ENCODE measurements at regions not wholly inside any gene's neighbourhood (a gene's known extent, or its start where the extent isn't known, plus 50 kb on each side); places are given as distances from the start of the nearest gene placed in this dataset.
"Not testable (repeated sequence)": the region's sequence is repeated elsewhere in the genome, so short reads cannot be mapped to it uniquely, and the experiment has no call there.

DNA sequence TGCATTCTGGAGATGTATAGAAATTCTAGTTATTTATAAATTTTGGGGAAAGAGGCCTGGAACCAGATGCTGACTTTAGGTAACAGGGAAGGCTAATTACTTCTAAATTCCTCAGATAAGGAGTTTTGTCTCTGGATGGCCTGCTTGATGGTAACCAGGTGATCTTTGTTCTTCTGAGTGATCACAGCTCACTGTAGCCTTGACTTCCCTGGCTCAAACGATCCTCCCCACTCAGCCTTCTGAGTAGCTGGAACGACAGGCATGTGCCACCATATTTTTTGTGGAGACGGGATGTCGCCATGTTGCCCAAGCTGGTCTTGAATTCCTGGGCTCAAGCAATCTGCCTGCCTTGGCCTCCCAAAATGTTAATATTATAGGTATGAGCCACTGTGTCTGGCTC is 54.4 kb upstream of the MSH6 start:
- DNase-seq = no peak

DNA sequence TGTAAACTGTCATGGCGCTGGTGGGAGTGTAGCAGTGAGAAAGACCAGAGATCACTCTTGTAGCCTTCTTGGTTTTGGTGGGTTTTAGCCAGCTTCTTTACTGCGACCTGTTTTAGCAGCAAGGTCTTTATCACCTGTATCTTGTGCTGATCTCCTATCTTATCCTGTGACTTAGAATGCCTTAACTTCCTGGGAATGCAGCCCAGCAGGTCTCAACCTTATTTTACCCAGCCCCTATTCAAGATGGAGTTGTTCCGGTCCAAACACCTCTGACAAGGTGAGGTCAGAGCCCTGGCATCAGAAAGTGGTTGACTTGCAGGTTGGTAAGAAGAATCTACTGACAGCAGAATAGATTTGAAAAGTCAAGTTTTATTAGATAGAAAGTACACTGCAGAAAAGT is 55.0 kb upstream of the MSH6 start:
- no peak for DNase-seq

DNA sequence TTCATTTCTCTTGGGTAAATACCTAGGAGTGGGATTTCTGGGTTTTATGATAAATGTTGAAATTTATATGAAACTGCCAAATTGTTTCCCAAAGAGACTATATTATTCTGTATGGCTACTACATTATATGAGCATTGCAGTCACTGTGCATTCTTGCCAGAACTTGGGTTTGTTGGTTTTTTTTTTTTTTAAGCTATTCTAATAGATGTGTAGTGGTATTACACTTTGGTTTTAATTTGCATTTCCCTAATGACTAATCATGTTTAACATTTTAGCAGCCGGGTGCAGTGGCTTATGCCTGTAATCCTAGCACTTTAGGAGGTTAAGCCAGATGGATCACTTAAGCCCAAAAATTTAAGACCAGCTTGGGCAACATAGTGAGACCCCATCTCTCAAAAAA is 56.0 kb upstream of the MSH6 start:
- not testable (repeated sequence) for DNase-seq

DNA sequence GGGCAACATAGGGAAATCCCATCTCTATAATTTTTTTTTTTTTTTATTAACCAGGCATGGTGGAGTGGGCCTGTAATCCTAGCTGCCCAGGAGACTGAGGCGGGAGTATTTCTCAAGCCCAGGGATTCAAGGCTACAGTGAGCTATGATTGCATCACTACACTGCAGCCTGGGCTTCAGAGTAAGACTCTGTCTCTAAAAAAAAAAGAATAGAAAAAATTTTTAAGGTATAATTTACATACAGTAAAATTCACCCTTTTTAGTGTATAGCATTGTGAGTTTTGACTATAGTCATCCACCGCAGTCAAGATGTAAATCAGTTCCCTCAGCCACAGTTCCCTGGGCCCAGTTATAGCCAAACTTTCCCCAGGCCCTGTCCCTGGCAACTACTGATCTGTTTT is 57.1 kb upstream of the MSH6 start:
- DNase-seq = no peak

DNA sequence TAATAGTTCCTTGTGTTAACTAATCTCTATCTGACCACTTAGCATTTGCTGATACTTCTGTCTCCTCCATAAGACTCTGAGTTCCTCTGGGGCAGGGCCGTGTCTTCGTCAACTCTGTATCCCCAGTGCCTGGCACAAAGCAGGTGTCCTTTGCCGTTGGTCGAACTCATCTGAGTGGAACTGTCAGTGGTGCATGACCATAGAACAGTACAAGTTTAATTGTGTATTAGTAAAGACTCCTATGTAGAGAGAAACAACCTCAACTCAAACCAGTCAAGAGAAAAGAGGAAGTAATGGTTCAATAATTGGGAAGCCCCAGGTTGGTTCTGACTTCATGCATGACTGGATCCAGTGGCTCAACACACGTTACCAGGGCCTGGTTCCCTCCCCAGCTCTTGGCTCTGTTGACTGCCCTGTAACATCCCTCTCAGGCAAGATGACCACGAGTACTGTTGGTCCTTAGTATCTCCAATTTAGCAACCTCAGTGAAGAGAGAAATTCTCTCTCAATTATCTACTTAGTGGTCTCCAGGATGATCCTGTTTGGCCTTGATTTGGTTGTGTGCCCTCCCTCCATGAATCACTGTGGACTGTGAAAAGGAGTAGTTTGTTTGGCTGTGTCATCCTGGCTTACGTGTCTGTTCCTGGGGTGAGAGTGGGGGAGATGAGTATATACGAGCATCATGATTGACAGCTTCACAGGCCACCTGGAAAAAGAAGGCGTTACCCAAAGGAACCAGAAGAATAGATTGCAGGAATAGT is 58.5 kb upstream of the MSH6 start:
- peak; percentile 63 for DNase-seq

DNA sequence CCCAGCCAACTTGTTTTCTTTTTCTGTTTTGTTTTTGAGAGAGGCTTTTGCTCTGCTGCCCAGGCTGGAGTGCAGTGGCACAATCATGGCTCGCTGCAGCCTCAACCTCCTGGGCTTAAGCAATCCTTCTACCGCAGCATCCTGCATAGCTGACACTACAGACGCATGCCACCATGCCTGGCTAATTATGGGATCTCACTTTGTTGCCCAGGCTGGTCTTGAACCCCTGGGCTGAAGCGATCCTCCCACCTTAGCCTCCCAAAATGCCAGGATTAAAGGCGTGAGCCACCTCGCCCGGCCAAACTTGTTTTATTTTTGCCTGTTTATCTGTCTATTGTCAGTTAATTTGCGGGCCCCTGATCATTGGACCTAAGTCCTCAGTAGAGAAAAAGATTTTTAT is 61.6 kb upstream of the MSH6 start:
- no peak for DNase-seq

DNA sequence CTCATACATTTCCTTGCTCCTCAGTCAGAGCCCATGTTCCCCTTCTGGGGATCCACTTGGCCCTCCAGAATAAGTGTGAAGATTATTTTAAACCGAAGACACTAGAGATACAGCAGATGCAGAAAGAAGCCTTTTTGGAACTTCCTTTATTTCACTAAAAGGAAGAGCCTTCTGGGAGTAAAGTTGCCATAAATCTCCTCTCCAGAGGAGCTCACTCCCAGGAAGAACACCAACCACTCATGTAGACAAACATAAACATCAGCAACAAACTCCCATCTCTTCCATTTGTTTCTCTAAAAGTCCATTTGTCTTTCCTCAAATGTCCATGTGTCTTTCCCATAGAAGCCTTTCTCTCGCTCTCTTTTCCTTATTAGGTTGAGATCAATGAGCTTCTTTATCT is 62.4 kb upstream of the MSH6 start:
- no peak for DNase-seq

DNA sequence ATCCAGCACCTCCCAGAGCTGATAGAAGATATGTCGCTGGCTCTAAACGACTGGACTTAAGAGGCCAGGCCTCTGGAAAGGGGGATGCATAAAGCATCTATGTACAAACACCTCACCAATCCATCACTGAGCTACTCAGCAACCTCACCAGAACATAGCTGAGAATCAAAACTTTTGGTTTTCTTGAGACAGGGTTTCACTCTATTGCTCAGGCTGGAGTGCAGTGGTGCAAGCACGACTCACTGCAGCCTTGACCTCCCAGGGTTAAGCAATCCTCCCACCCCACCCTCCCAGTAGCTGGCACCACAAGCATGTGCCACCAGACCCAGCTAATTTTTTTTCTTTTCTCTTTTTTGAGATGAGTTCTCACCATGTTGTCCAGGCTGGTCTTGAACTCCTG is 62.9 kb upstream of the MSH6 start:
- DNase-seq = no peak

DNA sequence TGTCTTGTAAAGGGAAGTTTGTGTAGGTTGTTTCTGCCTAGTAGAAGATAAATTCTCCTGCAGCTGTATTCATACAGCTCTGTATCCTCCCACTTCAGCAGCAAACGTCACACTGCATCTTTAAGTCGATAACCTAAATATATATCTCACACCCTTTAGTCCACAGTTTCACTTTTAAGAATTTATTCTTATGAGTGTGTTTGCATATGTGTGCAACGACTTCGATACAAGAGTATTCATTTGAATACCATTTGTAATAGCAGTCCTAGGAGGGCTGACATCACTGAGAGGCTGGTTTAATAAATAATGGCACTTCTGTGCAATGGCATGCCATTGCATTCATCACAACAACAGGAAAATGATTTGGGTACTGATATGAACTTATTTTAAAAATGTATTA is 63.8 kb upstream of the MSH6 start:
- no peak for DNase-seq

DNA sequence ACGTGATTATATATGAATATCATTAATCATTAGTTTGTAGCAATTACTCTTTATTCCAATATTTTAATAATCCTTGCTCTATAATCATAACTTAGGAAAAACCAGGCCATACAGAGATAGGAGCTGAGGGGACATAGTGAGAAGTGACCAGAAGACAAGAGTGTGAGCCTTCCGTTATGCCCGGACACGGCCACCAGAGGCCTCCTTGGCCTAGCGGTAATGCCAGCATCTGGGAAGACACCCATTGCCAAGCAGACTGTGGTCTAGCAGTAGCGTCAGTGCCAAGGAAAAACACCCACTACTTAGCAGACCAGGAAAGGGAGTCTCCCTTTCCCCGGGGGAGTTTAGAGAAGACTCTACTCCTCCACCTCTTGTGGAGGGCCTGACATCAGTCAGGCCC is 66.6 kb upstream of the MSH6 start:
- DNase-seq = not testable (repeated sequence)

DNA sequence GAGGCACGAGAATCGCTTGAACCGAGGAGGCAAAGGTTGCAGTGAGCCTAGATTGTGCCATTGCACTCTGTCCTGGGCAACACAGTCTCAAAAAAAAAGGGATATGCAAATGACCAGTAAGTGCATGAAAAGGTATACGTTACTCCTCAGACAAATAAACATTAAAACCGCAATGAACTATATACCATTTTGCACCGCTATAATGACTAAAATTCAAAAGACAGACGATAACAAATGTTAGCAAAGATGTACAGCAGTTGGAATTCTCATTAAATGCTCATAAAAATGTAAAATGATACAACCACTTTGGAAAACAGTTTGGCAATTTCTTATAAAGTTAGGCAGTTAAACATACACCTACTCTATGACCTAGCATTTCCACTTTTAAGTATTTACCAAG is 67.4 kb upstream of the MSH6 start:
- DNase-seq = no peak

DNA sequence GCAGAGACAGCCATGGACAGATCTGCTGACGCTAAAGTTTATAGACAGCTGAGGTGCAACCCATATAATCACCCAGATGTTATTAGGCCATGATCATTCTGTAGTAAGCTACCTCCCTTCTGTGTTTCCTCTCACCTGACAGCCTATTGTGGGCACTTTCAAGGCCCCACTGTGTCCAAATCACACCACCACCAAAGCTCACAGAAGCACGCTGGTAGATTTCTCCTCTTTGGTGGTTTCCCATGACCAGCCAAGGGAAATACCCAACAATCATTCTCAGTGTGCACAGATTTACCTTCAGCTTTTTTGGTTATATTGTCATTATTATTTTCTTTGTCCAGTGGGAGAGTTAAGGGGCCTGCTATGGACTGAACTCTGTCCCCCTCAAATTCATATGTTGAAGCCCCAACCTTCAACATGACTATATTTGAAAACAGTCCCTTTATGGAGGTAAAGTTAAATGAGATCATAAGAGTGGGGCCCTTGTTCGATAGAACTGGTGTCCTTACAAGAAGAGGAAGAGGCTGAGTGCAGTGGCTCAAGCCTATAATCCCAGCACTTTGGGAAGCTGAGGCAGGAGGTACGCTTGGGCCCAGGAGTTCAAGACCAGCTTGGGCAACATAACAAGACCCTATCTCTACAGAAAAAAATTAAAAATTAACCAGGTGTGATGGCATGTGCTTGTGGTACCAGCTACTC is 74.0 kb upstream of the MSH6 start:
- DNase-seq = no peak

DNA sequence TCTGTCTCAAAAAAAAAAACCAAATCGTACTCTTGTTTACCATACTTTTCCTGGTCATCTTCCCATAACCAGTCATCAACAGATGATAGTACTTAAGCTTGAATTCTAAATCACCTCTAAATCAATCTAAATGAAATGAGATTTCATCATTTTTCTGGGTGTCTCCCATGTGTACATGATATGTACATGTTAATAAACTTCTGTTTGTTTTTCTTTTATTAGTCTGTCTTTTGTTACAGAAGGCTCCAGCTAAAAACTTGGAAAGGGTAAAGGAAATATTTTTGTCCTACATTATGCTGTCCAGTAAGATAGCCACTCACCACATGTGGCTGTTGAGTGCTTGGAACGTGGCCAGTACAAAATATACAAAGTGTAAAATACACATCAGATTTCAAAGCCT is 78.7 kb upstream of the MSH6 start:
- no peak for DNase-seq

DNA sequence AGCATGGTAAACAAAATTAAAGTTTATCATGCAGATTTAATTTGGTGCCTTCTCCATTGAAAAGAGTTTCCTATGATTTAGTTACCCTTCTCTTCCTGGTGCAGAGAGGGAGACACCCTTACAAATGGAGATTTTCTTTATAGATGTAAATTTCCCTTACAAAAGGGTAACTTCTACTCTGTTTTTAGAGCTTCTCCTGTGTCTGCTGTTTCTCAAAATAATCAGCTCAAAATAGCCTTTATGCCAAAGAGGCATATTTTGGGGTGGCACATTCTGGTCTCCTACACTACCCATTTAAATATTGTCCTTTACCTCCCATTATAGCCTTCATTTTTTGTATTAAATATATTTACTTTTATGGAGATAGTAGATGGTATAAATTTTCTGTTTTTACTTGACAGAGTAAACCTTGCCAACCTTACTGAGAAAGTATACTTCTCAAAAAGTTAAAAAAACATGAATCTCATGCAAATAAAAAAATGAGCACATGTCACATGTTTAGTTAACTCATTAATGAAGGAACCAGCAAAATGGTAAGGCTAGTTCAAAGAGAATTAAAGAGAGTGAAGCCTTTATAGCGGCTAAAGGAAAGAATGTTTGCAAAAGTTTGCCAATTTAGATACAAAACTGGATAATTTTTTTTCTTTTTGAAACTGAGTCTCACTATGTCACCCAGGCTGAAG is 83.3 kb upstream of the MSH6 start:
- no peak for DNase-seq

DNA sequence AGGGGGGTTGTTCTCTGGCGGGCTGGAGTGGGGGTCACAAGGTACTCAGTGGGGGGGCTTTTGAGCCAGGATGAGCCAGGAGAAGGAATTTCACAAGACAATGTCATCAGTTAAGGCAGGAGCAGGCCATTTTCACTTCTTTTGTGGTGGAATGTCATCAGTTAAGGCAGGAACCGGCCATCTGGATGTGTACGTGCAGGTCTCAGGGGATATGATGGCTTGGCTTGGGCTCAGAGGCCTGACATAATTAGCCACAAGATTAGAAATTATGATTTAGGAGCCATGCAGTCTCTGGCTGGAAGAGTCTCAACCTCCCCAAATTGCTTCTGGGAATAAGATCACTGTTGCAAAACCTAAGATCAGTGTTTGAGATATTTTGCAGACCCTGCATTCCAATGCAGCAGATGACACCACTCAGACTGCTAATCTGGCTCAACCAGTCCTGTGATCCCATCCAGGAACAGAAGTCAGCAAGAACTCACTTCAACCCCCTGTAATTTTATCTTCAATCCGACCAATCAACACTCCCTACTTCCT is 84.4 kb upstream of the MSH6 start:
- not testable (repeated sequence) for DNase-seq

DNA sequence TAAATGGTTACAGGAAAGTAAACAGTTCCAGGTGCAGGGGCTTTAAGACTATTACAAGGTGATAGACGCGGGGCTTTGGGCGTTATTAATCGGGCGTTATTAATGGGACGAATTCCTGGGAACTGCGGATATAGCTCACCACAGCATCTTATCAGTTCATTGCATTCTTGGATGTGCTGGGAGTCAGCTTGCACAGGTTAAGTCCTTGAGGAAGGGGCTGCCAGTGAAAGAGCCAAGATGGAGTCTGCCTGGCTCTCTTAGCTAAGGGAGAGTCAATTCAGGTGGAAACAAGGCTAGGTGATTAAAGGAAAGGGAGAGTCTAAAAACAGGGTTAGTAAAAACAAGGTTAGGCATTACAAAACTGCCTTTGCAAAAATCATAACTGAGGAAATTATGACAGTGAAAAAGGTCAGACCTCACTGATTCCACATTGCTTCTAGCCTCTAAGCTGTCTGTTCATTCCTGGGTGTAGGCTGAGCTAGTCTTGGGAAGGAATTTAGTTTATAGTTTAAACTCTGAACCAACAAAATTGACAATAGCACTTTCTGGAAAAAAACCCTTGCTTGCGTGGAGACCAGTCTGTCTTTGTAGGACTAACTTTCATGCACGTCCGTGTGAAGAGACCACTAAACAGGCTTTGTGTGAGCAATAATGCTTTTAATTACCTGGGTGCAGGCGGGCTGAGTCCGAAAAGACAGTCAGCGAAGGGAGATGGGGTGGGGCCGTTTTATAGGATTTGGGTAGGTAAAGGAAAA is 85.1 kb upstream of the MSH6 start:
- not testable (repeated sequence) for DNase-seq

DNA sequence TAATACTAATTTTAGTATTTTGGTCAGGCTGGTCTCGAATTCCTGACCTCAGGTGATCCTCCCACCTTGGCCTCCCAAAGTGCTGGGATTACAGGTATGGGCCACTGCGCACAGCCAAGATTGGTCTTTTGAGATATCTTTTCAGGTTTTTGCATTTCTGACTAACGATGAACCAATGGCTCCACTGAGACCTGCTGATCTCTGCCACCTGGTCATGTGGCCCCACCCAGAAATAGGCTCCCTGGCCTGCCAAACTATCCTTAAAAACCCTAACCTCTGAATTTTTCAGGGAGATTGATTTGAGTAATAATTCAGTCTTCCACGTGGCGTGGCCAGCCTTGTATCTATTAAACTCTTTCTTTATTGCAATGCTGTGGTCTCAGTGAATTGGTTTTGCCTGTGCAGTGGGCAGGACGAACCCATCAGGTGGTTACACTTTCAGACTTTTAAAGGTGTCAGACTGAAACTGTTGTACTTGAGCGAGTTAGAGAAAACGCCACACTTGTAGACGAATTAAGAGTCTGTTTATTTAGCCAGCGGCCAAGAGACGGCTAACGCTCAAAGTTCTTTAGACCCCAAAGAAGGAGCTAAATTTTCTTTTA is 85.8 kb upstream of the MSH6 start:
- no peak for DNase-seq

DNA sequence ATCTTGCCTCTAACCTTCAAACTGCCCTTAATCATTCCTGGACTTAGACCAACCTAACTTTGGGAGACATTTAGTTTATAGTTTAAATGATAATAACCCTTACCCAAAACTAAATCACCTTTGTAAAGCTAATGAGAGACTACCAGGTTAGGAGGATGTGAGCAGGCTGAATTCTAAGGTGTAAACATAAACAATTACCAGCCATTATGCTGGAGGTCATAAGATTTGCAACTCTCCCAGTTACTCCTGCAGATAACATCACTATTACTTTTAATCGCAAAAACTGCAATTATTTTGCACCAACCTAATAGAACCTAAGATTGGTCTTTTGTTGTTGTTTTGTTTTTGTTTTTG is 86.5 kb upstream of the MSH6 start:
- no peak for DNase-seq

DNA sequence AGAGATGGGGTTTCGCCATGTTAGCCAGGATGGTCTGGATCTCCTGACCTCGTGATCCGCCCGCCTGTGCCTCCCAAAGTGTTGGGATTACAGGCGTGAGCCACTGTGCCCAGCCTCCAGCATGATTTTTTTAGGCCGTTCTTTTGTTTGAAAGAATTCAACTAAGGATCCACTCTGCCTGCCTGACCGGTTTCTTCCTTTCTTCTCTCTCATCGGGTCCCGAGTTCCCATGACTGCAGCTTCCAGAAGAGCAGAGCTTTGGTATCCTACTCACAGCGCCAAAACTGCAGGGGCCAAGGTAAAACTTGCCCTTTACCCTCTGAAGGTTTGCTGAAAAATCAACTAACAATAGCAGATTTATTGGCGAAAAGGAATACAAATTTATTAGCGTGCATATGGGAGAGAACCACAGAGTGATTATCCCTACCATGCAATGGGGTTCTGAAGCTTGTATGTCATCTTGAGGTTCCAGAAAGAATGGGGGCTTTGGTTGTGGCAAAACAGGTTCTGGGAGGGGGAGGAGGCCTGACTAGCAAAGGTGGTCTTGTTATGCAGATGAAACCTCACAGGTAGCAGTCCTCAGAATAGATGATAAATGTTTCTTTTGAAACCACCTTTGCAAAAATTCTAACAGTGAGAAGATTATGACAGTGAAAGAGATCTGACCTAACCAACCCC is 87.0 kb upstream of the MSH6 start:
- no peak for DNase-seq

DNA sequence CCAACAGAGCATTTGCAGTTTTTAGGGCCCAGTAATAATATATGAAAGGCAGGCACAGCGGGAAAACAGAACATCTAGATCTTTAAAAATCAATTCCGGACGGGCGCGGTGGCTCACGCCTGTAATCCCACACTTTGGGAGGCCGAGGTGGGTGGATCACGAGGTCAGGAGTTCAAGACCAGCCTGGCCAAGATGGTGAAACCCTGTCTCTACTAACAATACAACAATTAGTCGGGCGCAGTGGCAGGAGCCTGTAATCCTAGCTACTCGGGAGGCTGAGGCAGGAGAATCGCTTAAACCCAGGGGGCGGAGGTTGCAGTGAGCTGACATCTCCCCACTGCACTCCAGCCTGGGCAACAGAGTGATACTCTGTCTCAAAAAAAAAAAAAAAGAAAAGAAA is 88.5 kb upstream of the MSH6 start:
- not testable (repeated sequence) for DNase-seq

DNA sequence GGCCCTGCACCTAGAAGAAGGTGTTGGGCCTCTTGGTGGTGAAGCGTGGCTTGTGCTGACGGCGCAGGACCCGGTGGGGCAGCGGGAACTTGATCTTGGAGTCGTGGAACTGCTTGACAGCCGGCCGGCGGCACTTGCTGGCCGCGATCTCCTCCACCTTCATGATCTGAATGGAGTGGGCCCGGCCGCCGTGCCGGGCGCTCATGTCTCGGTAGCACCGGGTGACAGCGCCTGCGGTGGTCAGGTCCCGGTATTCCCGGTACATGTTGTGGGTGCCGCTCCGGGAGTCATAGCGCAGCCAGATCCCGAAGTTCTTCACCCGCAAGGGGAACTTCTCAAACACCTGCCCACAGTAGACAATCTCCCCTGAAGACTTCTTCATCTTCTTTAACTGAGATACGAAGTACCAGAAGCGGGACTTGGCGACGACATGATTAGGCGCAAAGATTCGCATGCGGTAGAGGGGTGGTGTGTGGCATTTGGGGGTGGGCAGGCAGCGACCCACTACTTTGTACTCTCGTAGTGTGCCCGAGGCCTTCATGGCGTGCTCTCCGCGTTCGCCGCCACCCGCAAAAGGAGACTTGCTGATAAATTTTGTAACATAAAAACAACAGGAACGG is 92.1 kb upstream of the MSH6 start:
- not testable (repeated sequence) for DNase-seq

DNA sequence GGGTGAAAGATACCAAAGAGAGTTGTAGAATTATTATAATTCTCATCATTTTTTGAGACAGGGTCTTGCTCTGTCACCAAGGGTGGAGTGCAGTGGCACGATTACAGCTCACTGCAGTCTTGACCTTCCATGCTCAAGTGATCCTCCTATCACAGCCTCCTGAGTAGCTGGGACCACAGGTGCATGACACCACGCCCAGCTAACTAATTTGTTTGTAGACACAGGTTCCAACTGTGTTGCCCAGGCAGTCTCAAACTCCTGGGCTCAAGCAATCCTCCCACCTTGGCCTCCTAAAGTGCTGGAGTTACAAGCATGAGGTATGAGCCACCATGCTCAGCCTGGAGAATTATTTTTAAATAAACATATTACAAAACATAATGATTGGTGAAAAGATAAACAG is 92.8 kb upstream of the MSH6 start:
- DNase-seq = no peak

All from NCI-H187 treated with DMSO at 0.1 percent for 48 hours (cell line).